PC-9 (cell line): ENCODE measurements at regions not wholly inside any gene's neighbourhood (a gene's known extent, or its start where the extent isn't known, plus 50 kb on each side); places are given as distances from the start of the nearest gene placed in this dataset.

Experiments used
- BruUV-seq: library from RNA; stranded (reverse); fragments of 400-500 nt; replicated peaks from 2 replicates; lab custom pipeline; 2021; lab: Mats Ljungman, UMichigan
- CTCF ChIA-PET: fragments of 300-600 bp; sonication (Branson Sonifier 250); formaldehyde crosslinking; loops from one replicate; lab custom pipeline; 2022; ENCODE audit warnings: antibody characterized with exemption; lab: Charles Lee
- POLR2A ChIA-PET: fragments of 300-600 bp; sonication (Branson Sonifier 250); formaldehyde crosslinking; loops from one replicate; lab custom pipeline; 2022; ENCODE audit warnings: antibody characterized with exemption; ENCODE audit not compliant: unreplicated experiment; lab: Charles Lee
- DNase-seq, 2 experiments: peaks; one replicate each; pipeline versions ENCODE4 v3.0.0 to v3.0.0-alpha.2; 2015 to 2022; ENCODE audit warnings: mixed read lengths in 1 of 2
- H2AFZ ChIP-seq: fragments of 200-600 bp; sonication (generic); 2 replicates; pipeline ENCODE4 v1.8.1; 2017; ENCODE audit warnings: antibody characterized with exemption
- H3F3A ChIP-seq: fragments of 200-600 bp; sonication (generic); 2 replicates; pipeline ENCODE4 v1.8.1; 2017; ENCODE audit warnings: antibody characterized with exemption, mild to moderate bottlenecking, low read depth; ENCODE audit not compliant: insufficient read depth
- H3K27ac ChIP-seq: fragments of 200-600 bp; sonication (generic); 2 replicates; pipeline ENCODE4 v1.6.1; 2016; ENCODE audit warnings: mixed run types
- H3K27me3 ChIP-seq: fragments of 200-600 bp; sonication (generic); 2 replicates; pipeline ENCODE4 v1.6.1; 2016; ENCODE audit warnings: low read depth, mixed run types; ENCODE audit not compliant: insufficient read depth
- H3K36me3 ChIP-seq: fragments of 200-600 bp; sonication (generic); 2 replicates; pipeline ENCODE4 v1.6.1; 2016; ENCODE audit warnings: low read depth, mixed run types
- H3K4me1 ChIP-seq: fragments of 200-600 bp; sonication (generic); replicated peaks from 2 replicates; pipeline ENCODE4 v1.6.1; 2016; ENCODE audit warnings: mixed run types; ENCODE audit not compliant: insufficient read depth
- H3K4me2 ChIP-seq: fragments of 200-600 bp; sonication (generic); 2 replicates; pipeline ENCODE4 v1.6.1; 2017; ENCODE audit warnings: mixed run types
- H3K4me3 ChIP-seq: fragments of 200-600 bp; sonication (generic); 2 replicates; pipeline ENCODE4 v1.6.1; 2016; ENCODE audit warnings: mixed run types
- H3K79me2 ChIP-seq: fragments of 200-600 bp; sonication (generic); 2 replicates; pipeline ENCODE4 v1.6.1; 2017; ENCODE audit warnings: low read depth, mixed run types
- H3K9me2 ChIP-seq: fragments of 200-600 bp; sonication (generic); 2 replicates; pipeline ENCODE4 v1.8.1; 2017; ENCODE audit warnings: mild to moderate bottlenecking; ENCODE audit not compliant: insufficient read depth
- H3K9me3 ChIP-seq: fragments of 200-600 bp; sonication (generic); 2 replicates; pipeline ENCODE4 v1.8.1; 2016; ENCODE audit warnings: low read depth; ENCODE audit not compliant: insufficient read depth
- H4K20me1 ChIP-seq: fragments of 200-600 bp; sonication (generic); 2 replicates; pipeline ENCODE4 v1.8.1; 2017; ENCODE audit not compliant: insufficient read depth
- EZH2 ChIP-seq: fragments of 200-600 bp; sonication (generic); IDR thresholded peaks from 2 replicates; pipeline ENCODE4 v1.8.0; 2017; ENCODE audit warnings: antibody characterized with exemption, low read depth
- intact Hi-C: fragments of 100-400 bp; cut with micrococcal nuclease; formaldehyde crosslinking; loops from one replicate; pipeline ENCODE4 v1.10.0; 2022; ENCODE audit not compliant: unreplicated experiment
- TF ChIP-seq, protein P1 (sequence below): fragments of 200-600 bp; sonication (generic); conservative IDR thresholded peaks from 2 replicates; pipeline ENCODE4 v1.6.1; 2017; ENCODE audit warnings: mixed run types, antibody characterized with exemption, mild to moderate bottlenecking, moderate library complexity

DNA sequence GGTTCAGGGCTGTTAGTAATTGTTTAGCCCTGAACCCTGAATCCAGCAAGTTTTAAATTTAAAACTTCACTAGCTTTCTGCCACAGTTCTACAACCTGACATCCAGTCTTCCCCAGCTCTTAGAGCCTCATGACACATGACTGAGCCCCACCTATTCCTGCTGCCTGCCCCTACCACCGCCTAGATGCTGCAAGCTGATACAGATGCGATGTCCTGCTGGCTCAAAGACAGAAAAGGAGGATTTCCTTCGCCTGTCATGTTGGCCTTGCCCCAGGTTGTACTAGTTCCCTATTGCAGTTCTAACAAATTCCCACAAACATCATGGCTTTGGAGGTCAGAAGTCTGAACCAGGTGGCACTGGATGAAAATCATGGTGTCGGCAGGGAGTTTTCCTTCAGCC is 510.6 kb upstream of the PPP2R3A start:
- no peak overlapping the region for H3K27ac ChIP-seq
- POLR2A ChIA-PET = no interaction called here
- H3K9me3 ChIP-seq = no peaks in the 10 kb centered on the region
- H3K9me2 ChIP-seq = no peaks in the 10 kb centered on the region
- no peaks in the 10 kb centered on the region for H3K36me3 ChIP-seq
- no peaks in the 10 kb centered on the region for H3F3A ChIP-seq
- BruUV-seq = no TSS peak
- no peak overlapping the region for H3K4me3 ChIP-seq
- H3K4me1 ChIP-seq = no peaks in the 10 kb centered on the region
- intact Hi-C loops = no loop called here
- DNase-seq = no peak
- H3K27me3 ChIP-seq = peaks cover 58% of the 10 kb centered on the region
- no peak overlapping the region for H2AFZ ChIP-seq
- H4K20me1 ChIP-seq = no peaks in the 10 kb centered on the region
- no peak overlapping the region for H3K4me2 ChIP-seq
- H3K79me2 ChIP-seq = no peaks in the 10 kb centered on the region
- CTCF ChIA-PET = no interaction called here
- TF ChIP-seq, protein P1, sequence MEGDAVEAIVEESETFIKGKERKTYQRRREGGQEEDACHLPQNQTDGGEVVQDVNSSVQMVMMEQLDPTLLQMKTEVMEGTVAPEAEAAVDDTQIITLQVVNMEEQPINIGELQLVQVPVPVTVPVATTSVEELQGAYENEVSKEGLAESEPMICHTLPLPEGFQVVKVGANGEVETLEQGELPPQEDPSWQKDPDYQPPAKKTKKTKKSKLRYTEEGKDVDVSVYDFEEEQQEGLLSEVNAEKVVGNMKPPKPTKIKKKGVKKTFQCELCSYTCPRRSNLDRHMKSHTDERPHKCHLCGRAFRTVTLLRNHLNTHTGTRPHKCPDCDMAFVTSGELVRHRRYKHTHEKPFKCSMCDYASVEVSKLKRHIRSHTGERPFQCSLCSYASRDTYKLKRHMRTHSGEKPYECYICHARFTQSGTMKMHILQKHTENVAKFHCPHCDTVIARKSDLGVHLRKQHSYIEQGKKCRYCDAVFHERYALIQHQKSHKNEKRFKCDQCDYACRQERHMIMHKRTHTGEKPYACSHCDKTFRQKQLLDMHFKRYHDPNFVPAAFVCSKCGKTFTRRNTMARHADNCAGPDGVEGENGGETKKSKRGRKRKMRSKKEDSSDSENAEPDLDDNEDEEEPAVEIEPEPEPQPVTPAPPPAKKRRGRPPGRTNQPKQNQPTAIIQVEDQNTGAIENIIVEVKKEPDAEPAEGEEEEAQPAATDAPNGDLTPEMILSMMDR = no peak
- TF ChIP-seq EZH2 = no peak

DNA sequence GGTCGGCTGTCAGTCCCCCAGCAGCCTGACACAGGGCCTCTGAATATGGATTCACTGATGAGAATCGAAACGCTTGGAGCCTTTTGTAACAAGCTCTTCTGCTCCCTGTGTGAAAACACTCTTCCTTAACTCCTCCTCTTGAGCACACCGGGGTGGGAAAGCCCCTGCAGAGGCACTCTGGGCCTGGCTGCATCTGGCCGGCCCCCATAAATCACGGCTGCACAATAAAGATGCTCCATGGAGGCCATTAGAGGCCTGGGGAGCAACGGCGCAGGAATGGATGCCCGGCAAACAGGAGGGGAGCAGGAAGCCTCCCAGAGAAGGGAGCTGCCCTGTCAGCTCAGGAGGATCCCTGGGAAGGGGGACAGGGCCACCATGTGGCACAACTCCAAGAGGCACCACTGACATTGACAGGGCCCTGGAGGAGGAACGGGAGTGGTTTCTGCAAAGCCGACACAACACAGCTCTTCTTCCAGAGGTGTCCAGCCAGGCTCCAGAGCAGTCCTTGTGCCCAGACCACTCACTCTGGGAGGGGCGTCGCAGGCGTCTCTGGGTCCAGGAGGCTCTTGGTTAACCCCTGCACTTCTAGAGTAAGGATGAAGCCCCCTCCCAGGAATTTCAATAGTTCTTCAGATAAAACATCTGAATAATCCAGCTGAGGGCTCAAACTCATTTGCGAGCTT is 509.3 kb upstream of the PPP2R3A start:
- H3K4me3 ChIP-seq = no peak overlapping the region
- DNase-seq = no peak
- no peaks in the 10 kb centered on the region for H3K4me1 ChIP-seq
- no peak overlapping the region for H2AFZ ChIP-seq
- intact Hi-C loops = no loop called here
- H3K36me3 ChIP-seq = no peaks in the 10 kb centered on the region
- no peaks in the 10 kb centered on the region for H3K9me3 ChIP-seq
- H3K79me2 ChIP-seq = no peaks in the 10 kb centered on the region
- no peaks in the 10 kb centered on the region for H3K9me2 ChIP-seq
- POLR2A ChIA-PET = no interaction called here
- no peaks in the 10 kb centered on the region for H3F3A ChIP-seq
- H3K27ac ChIP-seq = no peak overlapping the region
- no peak overlapping the region for H3K4me2 ChIP-seq
- TF ChIP-seq, protein P1 = no peak
- no peak for TF ChIP-seq EZH2
- BruUV-seq = no TSS peak
- peaks cover 58% of the 10 kb centered on the region for H3K27me3 ChIP-seq
- no peaks in the 10 kb centered on the region for H4K20me1 ChIP-seq
- CTCF ChIA-PET = no interaction called here

DNA sequence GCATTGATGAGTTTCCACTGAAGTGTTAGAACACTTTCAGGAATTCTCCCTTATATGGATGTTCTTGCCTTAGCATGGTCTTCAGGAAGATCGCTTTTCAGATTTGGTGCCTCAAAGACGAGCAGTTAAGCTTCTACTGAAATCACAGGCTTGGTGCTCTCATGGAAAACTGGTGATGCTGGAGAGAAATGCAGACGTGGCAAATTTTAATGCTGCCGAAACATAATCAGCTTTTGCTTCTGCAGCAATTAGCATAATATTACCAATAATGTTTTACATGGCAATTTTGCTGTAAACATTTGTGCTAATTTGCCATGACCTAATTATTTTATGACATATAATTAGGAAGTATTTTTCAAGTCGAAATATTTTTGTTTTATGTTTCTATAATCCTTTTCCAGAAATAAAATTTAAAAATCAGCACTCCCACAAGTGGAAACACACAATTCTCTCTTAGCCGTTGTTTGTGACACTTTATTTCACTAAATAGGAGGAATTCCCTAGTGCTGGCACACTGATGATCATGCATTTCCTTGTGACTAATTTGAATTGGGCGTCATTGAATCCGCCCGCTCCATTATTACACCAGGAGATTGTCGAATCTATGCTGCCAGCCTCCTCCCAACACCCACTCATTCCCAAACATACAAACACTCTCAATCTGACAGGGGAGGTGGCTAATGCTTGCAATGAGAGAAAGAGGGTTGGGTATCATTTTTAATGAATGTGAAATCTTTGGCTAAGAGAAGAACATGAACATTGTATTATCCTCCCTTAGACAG is 506.8 kb upstream of the PPP2R3A start:
- no peak overlapping the region for H2AFZ ChIP-seq
- no peaks in the 10 kb centered on the region for H3K36me3 ChIP-seq
- DNase-seq = no peak
- BruUV-seq = no TSS peak
- CTCF ChIA-PET = no interaction called here
- no peaks in the 10 kb centered on the region for H3F3A ChIP-seq
- intact Hi-C loops = no loop called here
- H3K9me2 ChIP-seq = no peaks in the 10 kb centered on the region
- no peaks in the 10 kb centered on the region for H4K20me1 ChIP-seq
- no peaks in the 10 kb centered on the region for H3K9me3 ChIP-seq
- TF ChIP-seq EZH2 = no peak
- TF ChIP-seq, protein P1 = no peak
- H3K27me3 ChIP-seq = peaks cover 56% of the 10 kb centered on the region
- no peaks in the 10 kb centered on the region for H3K79me2 ChIP-seq
- H3K4me2 ChIP-seq = no peak overlapping the region
- no peaks in the 10 kb centered on the region for H3K4me1 ChIP-seq
- no peak overlapping the region for H3K4me3 ChIP-seq
- POLR2A ChIA-PET = no interaction called here
- no peak overlapping the region for H3K27ac ChIP-seq
